ENCODE measurements at regions not wholly inside any gene's neighbourhood (a gene's known extent, or its start where the extent isn't known, plus 50 kb on each side); places are given as distances from the start of the nearest gene placed in this dataset.

DNA sequence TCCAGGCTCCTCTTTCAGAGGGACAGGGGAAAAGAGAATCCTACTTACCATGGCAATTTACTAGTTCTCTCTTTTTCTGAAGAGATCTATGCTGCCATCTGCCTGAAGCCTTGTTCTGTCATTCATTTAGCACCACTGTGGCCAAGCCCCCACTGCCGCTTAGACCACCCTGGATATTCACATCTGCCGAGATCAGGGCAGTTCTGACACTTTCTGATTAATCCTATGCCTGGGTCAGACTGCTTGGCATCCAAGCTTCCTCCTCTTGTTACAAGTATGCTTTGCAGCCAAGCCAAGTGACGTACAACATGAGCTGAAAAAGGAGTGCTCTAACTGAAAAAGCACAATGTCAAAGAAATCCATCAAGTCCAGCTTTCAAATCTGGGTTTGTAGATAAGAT is 332.6 kb downstream of the SUCLG1 start:
- POLR2A ChIA-PET (ENCODE audit: unreplicated experiment) = no interaction called here
- Histone ChIP-seq H3K79me2 (ENCODE audit: low read length) (no peaks in the 10 kb centered on the region), H3K4me3 (ENCODE audit: low read length) (no peak overlapping the region), H3K9me3 (ENCODE audit: low read length) (no peaks in the 10 kb centered on the region), H3F3A (ENCODE audit: low read length, unreplicated experiment) (no peaks in the 10 kb centered on the region), H4K20me1 (ENCODE audit: low read length) (no peaks in the 10 kb centered on the region), H3K27ac (ENCODE audit: low read length) (no peak overlapping the region), H3K27me3 (ENCODE audit: low read length) (no peaks in the 10 kb centered on the region; the same call in 1 of the 2 replicates), H3K36me3 (ENCODE audit: low read depth, low read length) (no peaks in the 10 kb centered on the region), H3K9me2 (replicated peaks; ENCODE audit: low read length) (no peaks in the 10 kb centered on the region), H2AFZ (ENCODE audit: low read length) (no peak overlapping the region), H3K4me1 (ENCODE audit: insufficient read depth, low read length) (no peaks in the 10 kb centered on the region), H3K4me2 (ENCODE audit: low read length) (no peak overlapping the region), H3K9ac (ENCODE audit: low read length) (no peak overlapping the region)
- ATAC-seq (no peak), DNase-seq (no peak)
- TF ChIP-seq, protein P1, sequence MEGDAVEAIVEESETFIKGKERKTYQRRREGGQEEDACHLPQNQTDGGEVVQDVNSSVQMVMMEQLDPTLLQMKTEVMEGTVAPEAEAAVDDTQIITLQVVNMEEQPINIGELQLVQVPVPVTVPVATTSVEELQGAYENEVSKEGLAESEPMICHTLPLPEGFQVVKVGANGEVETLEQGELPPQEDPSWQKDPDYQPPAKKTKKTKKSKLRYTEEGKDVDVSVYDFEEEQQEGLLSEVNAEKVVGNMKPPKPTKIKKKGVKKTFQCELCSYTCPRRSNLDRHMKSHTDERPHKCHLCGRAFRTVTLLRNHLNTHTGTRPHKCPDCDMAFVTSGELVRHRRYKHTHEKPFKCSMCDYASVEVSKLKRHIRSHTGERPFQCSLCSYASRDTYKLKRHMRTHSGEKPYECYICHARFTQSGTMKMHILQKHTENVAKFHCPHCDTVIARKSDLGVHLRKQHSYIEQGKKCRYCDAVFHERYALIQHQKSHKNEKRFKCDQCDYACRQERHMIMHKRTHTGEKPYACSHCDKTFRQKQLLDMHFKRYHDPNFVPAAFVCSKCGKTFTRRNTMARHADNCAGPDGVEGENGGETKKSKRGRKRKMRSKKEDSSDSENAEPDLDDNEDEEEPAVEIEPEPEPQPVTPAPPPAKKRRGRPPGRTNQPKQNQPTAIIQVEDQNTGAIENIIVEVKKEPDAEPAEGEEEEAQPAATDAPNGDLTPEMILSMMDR (conservative IDR thresholded peaks at IDR 0.05; ENCODE audit: low read depth, low read length) = no peak
- no peak for TF ChIP-seq EZH2 (IDR thresholded peaks at IDR 0.05; ENCODE audit: low read length, unreplicated experiment)
- TF ChIP-seq EZH2phosphoT487 (IDR thresholded peaks at IDR 0.05; ENCODE audit: borderline replicate concordance, low read length) = no peak
- CTCF ChIA-PET = no interaction called here
- intact Hi-C loops (cut with micrococcal nuclease) = no loop called here
- no TSS peak for BruUV-seq (replicated peaks)

DNA sequence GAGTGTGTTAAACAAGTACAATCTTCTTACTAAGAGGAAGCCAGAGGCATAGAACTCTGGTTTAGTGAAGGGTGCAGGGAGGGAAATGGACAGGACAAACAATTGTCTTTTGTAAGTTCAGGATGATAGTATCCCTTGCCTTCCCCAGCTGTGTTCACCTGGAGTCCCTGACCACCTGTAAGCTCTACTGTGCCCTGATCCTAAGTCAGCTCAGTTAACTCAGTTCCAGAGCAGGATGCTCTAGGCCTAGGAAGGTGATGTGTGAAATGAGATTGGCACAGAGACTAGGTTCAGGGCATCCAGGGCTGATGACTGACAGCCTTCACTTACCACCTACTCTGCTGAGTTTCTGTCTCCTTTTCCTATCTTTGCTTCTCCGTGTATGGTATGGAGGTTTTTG is 333.0 kb downstream of the SUCLG1 start:
- no peak for DNase-seq
- ChIA-PET POLR2A (ENCODE audit: unreplicated experiment) (no interaction called here), CTCF (no interaction called here)
- Histone ChIP-seq H3K9ac (ENCODE audit: low read length) (no peak overlapping the region), H3K9me3 (ENCODE audit: low read length) (no peaks in the 10 kb centered on the region), H3K4me1 (ENCODE audit: insufficient read depth, low read length) (no peaks in the 10 kb centered on the region), H2AFZ (ENCODE audit: low read length) (no peak overlapping the region), H3K9me2 (replicated peaks; ENCODE audit: low read length) (no peaks in the 10 kb centered on the region), H3K79me2 (ENCODE audit: low read length) (no peaks in the 10 kb centered on the region), H3K27ac (ENCODE audit: low read length) (no peak overlapping the region), H3K27me3 (ENCODE audit: low read length) (no peaks in the 10 kb centered on the region; the same call in 1 of the 2 replicates), H3K4me2 (ENCODE audit: low read length) (no peak overlapping the region), H4K20me1 (ENCODE audit: low read length) (no peaks in the 10 kb centered on the region), H3F3A (ENCODE audit: low read length, unreplicated experiment) (no peaks in the 10 kb centered on the region), H3K4me3 (ENCODE audit: low read length) (no peak overlapping the region), H3K36me3 (ENCODE audit: low read depth, low read length) (no peaks in the 10 kb centered on the region)
- TF ChIP-seq, protein P1 (conservative IDR thresholded peaks at IDR 0.05; ENCODE audit: low read depth, low read length) = no peak
- no peak for TF ChIP-seq EZH2 (IDR thresholded peaks at IDR 0.05; ENCODE audit: low read length, unreplicated experiment)
- TF ChIP-seq EZH2phosphoT487 (IDR thresholded peaks at IDR 0.05; ENCODE audit: borderline replicate concordance, low read length) = no peak
- intact Hi-C loops (cut with micrococcal nuclease) = no loop called here
- BruUV-seq (replicated peaks) = no TSS peak
- no peak for ATAC-seq

- H2AFZ ChIP-seq (ENCODE audit: low read length) = no peak overlapping the region
- no peaks in the 10 kb centered on the region for H3F3A ChIP-seq (ENCODE audit: low read length, unreplicated experiment)
- ATAC-seq (no peak), DNase-seq (no peak)
- ChIA-PET POLR2A (ENCODE audit: unreplicated experiment) (no interaction called here), CTCF (no interaction called here)
- intact Hi-C loops (cut with micrococcal nuclease) = no loop called here
- no peaks in the 10 kb centered on the region for H3K79me2 ChIP-seq (ENCODE audit: low read length)
- H4K20me1 ChIP-seq (ENCODE audit: low read length) = no peaks in the 10 kb centered on the region
- H3K27me3 ChIP-seq (ENCODE audit: low read length) = 0 out of 2 replicates have a peak, but pooled peaks cover 6% of the 10 kb centered on the region
- no peak overlapping the region for H3K9ac ChIP-seq (ENCODE audit: low read length)
- H3K4me3 ChIP-seq (ENCODE audit: low read length) = no peak overlapping the region
- H3K27ac ChIP-seq (ENCODE audit: low read length) = no peak overlapping the region
- H3K36me3 ChIP-seq (ENCODE audit: low read depth, low read length) = no peaks in the 10 kb centered on the region
- no peaks in the 10 kb centered on the region for H3K9me2 ChIP-seq (replicated peaks; ENCODE audit: low read length)
- BruUV-seq (replicated peaks) = no TSS peak
- TF ChIP-seq EZH2phosphoT487 (IDR thresholded peaks at IDR 0.05; ENCODE audit: borderline replicate concordance, low read length) (no peak), EZH2 (IDR thresholded peaks at IDR 0.05; ENCODE audit: low read length, unreplicated experiment) (no peak)
- TF ChIP-seq, protein P1 (conservative IDR thresholded peaks at IDR 0.05; ENCODE audit: low read depth, low read length) = no peak
- no peak overlapping the region for H3K4me2 ChIP-seq (ENCODE audit: low read length)
- H3K4me1 ChIP-seq (ENCODE audit: insufficient read depth, low read length) = no peaks in the 10 kb centered on the region
- H3K9me3 ChIP-seq (ENCODE audit: low read length) = no peaks in the 10 kb centered on the region
Observed at GRCh38 chr2:84116143-84116542, 342.9 kb downstream of the SUCLG1 start.
